Glutamatergic neuron (in vitro differentiated cells): ENCODE measurements at regions not wholly inside any gene's neighbourhood (a gene's known extent, or its start where the extent isn't known, plus 50 kb on each side); places are given as distances from the start of the nearest gene placed in this dataset.

Experiments
- DNase-seq: peaks from one replicate; pipeline ENCODE4 v3.0.0; 2022
- H3K27ac Mint-ChIP-seq: one replicate; pipeline ENCODE4 v1.8.0; 2020; ENCODE audit warnings: mild to moderate bottlenecking, mixed read lengths, inconsistent platforms; ENCODE audit not compliant: unreplicated experiment
- H3K27me3 Mint-ChIP-seq: one replicate; pipeline ENCODE4 v1.8.0; 2020; ENCODE audit warnings: mild to moderate bottlenecking, moderate library complexity, mixed read lengths, inconsistent platforms; ENCODE audit not compliant: unreplicated experiment
- H3K36me3 Mint-ChIP-seq: one replicate; pipeline ENCODE4 v1.8.0; 2020; ENCODE audit warnings: mild to moderate bottlenecking, mixed read lengths, inconsistent platforms; ENCODE audit not compliant: unreplicated experiment
- H3K4me1 Mint-ChIP-seq: one replicate; pipeline ENCODE4 v1.8.0; 2020; ENCODE audit warnings: mild to moderate bottlenecking, low read depth, mixed read lengths, inconsistent platforms; ENCODE audit not compliant: unreplicated experiment
- H3K4me3 Mint-ChIP-seq: one replicate; pipeline ENCODE4 v1.8.0; 2020; ENCODE audit warnings: mild to moderate bottlenecking, mixed read lengths, inconsistent platforms; ENCODE audit not compliant: unreplicated experiment
- H3K9me3 Mint-ChIP-seq: one replicate; pipeline ENCODE4 v1.8.0; 2020; ENCODE audit warnings: mild to moderate bottlenecking, moderate library complexity, mixed read lengths, inconsistent platforms; ENCODE audit not compliant: unreplicated experiment
- CTCF ChIP-seq: fragments of 200-600 bp; sonication (generic); IDR thresholded peaks from one replicate; pipeline ENCODE4 v1.5.0; 2021; ENCODE audit not compliant: partially characterized antibody, unreplicated experiment

- Mint-ChIP-seq H3K36me3 (peaks cover 6% of the 10 kb centered on the region), H3K4me3 (no peak overlapping the region), H3K27ac (no peak overlapping the region), H3K27me3 (peaks cover 2% of the 10 kb centered on the region), H3K4me1 (peaks cover 8% of the 10 kb centered on the region), H3K9me3 (no peaks in the 10 kb centered on the region)
- TF ChIP-seq CTCF, result no peak
- DNase-seq, result no peak
Measured at GRCh38 chr10:3478632-3479240, 306.2 kb upstream of the PITRM1 start.

- DNase-seq, result no peak
- Mint-ChIP-seq H3K9me3 (no peaks in the 10 kb centered on the region), H3K27me3 (peaks cover 3% of the 10 kb centered on the region), H3K4me3 (no peak overlapping the region), H3K4me1 (peaks cover 8% of the 10 kb centered on the region), H3K27ac (no peak overlapping the region), H3K36me3 (peaks cover 6% of the 10 kb centered on the region)
- no peak for TF ChIP-seq CTCF
Measured at GRCh38 chr10:3478153-3478552, 305.6 kb upstream of the PITRM1 start.

GRCh38 chr10:3477683-3478082, 305.1 kb upstream of the PITRM1 start:
- no peak overlapping the region for H3K27ac Mint-ChIP-seq
- no peaks in the 10 kb centered on the region for H3K9me3 Mint-ChIP-seq
- peaks cover 8% of the 10 kb centered on the region for H3K4me1 Mint-ChIP-seq
- peaks cover 6% of the 10 kb centered on the region for H3K36me3 Mint-ChIP-seq
- DNase-seq, result no peak
- peaks cover 3% of the 10 kb centered on the region for H3K27me3 Mint-ChIP-seq
- TF ChIP-seq CTCF, result no peak
- H3K4me3 Mint-ChIP-seq, result no peak overlapping the region

GRCh38 chr10:3476640-3477448, 304.3 kb upstream of the PITRM1 start:
- H3K36me3 Mint-ChIP-seq, result peaks cover 6% of the 10 kb centered on the region
- H3K27ac Mint-ChIP-seq, result no peak overlapping the region
- no peak for DNase-seq
- H3K9me3 Mint-ChIP-seq, result no peaks in the 10 kb centered on the region
- H3K27me3 Mint-ChIP-seq, result peaks cover 3% of the 10 kb centered on the region
- peak; percentile 10 for TF ChIP-seq CTCF
- H3K4me1 Mint-ChIP-seq, result peaks cover 5% of the 10 kb centered on the region
- H3K4me3 Mint-ChIP-seq, result no peak overlapping the region

- Mint-ChIP-seq H3K4me3 (no peak overlapping the region), H3K4me1 (peaks cover 5% of the 10 kb centered on the region), H3K27me3 (peaks cover 3% of the 10 kb centered on the region), H3K27ac (no peak overlapping the region), H3K36me3 (peaks cover 6% of the 10 kb centered on the region), H3K9me3 (no peaks in the 10 kb centered on the region)
- DNase-seq, result no peak
- TF ChIP-seq CTCF, result no peak
Measured at GRCh38 chr10:3476186-3476585, 303.6 kb upstream of the PITRM1 start.
